Bronchial epithelial cell (primary cell): ENCODE measurements at regions not wholly inside any gene's neighbourhood (a gene's known extent, or its start where the extent isn't known, plus 50 kb on each side); places are given as distances from the start of the nearest gene placed in this dataset.
A peak's percentile ranks its signal among the peaks of the same experiment; 100 is the strongest.
"Not testable (repeated sequence)": the region's sequence is repeated elsewhere in the genome, so short reads cannot be mapped to it uniquely, and the experiment has no call there.

ENCODE experiments used
- DNase-seq: peaks from one replicate; pipeline ENCODE4 v3.0.0-alpha.2; 2010; ENCODE audit warnings: low read depth
- FAIRE-seq: peaks from 2 replicates; lab custom pipeline; 2011; peaks lifted over from hg19 to GRCh38; lab: Jason Lieb, UNC
- H3K27me3 ChIP-seq: 2 replicates; pipeline ENCODE4 v1.5.1; 2011; ENCODE audit warnings: low read length; ENCODE audit not compliant: control insufficient read depth, insufficient read depth
- H3K36me3 ChIP-seq: 2 replicates; pipeline ENCODE4 v1.5.1; 2011; ENCODE audit warnings: low read length; ENCODE audit not compliant: control insufficient read depth, insufficient read depth
- H3K4me3 ChIP-seq: 2 replicates; pipeline ENCODE4 v1.5.1; 2011; ENCODE audit warnings: mild to moderate bottlenecking, low read depth, low read length, control low read depth
- TF ChIP-seq, protein P1 (sequence below): IDR thresholded peaks from 2 replicates; pipeline ENCODE4 v1.5.1; 2011; ENCODE audit warnings: mild to moderate bottlenecking, moderate library complexity, low read length, control low read depth, inconsistent platforms; ENCODE audit not compliant: insufficient read depth, severe bottlenecking

DNA sequence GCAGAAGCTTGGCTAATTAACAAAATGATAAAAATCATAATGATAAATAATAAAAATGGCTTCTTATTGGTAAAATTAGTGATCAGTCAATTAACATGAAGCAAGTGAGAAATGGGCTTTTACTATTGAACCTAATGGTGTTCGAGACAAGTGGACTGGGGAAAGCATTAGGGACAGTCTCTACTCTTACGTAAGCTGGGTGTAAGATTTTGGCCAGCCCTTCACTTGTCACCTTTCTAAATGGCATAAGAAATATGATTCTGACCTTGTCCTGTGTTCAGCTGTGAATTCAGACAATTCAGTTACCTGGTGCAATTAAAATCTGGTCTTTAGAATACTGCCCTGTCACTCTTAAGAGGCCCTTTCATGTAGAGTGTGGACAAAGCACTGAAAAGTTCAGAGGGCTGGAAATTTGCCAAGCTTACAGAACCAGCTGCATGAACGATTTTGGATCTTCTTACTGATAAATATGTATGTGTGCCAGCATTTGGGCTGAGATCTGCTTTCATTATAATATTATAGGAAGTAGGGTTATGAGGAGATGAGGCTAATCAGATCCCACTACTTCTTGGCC is 115.9 kb downstream of the QRSL1 start:
- Histone ChIP-seq H3K27me3 (no peaks in the 10 kb centered on the region), H3K4me3 (no peak overlapping the region), H3K36me3 (no peaks in the 10 kb centered on the region)
- TF ChIP-seq, protein P1, sequence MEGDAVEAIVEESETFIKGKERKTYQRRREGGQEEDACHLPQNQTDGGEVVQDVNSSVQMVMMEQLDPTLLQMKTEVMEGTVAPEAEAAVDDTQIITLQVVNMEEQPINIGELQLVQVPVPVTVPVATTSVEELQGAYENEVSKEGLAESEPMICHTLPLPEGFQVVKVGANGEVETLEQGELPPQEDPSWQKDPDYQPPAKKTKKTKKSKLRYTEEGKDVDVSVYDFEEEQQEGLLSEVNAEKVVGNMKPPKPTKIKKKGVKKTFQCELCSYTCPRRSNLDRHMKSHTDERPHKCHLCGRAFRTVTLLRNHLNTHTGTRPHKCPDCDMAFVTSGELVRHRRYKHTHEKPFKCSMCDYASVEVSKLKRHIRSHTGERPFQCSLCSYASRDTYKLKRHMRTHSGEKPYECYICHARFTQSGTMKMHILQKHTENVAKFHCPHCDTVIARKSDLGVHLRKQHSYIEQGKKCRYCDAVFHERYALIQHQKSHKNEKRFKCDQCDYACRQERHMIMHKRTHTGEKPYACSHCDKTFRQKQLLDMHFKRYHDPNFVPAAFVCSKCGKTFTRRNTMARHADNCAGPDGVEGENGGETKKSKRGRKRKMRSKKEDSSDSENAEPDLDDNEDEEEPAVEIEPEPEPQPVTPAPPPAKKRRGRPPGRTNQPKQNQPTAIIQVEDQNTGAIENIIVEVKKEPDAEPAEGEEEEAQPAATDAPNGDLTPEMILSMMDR: no peak
- DNase-seq (no peak), FAIRE-seq (no peak)

DNA sequence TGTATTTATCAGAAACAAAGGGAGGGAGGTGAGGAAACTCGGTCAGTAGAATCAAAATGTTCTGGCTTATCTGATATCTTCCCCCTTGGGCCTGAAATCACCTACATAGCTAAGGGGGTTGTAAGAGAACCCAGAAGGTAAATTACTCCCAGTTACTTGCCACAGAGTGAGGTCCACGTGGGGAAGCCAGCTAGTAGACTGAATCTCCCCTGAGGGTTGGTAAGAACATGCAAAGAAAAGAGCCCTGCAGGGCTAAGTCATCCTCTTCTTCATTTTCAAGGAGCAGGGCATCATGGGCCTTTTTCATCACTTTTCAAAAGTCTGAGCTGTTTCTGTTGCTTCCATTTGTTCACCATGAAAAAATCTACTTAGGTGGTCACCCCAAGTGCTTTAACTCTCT is 115.4 kb downstream of the QRSL1 start:
- no peaks in the 10 kb centered on the region for H3K36me3 ChIP-seq
- no peak for DNase-seq
- TF ChIP-seq, protein P1: no peak
- FAIRE-seq: no peak
- no peak overlapping the region for H3K4me3 ChIP-seq
- no peaks in the 10 kb centered on the region for H3K27me3 ChIP-seq

DNA sequence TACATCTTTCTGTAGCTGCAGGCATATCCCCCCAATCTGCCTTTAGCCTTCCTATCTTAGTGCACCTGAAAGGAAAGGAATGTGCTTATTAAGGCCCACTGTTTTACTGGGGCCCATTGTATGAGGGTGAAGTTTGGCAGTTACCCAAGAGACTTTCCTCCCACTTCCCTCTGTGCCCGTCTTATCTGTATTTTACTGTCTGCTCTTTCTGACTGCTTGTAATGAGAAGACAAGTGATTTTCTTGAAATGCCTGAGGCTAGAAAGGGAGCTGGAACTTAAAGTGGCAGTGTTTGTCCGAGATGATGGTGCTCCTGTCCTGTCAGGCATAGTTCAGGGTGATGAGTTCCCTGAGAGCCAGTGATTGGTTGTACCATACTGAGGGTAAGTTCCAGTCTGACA is 114.7 kb downstream of the QRSL1 start:
- H3K27me3 ChIP-seq, DNase-seq, H3K36me3 ChIP-seq, H3K4me3 ChIP-seq: not testable (repeated sequence)
- peak; percentile 36 for FAIRE-seq

DNA sequence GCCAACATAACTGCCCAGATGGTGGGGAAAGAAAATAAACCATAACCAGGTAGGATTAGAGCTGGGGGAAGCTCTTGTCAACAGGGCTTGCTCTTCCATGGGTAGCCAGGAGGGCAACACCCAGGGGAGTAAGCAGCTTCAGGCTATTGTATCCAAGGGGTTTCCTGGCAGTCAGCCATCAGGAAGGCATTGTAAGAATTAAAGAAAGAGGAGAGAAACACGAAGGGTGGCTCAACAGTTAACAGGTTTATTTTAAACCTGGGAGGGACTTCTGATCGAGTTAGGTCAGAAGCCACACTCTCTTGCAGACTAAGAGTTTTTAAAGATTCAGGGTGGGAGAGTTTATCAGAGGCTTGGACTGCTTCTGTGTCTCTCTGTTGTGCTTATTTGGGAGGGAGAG is 114.2 kb downstream of the QRSL1 start:
- DNase-seq (no peak), FAIRE-seq (no peak)
- no peak overlapping the region for H3K4me3 ChIP-seq
- no peaks in the 10 kb centered on the region for H3K36me3 ChIP-seq
- H3K27me3 ChIP-seq: no peaks in the 10 kb centered on the region
- TF ChIP-seq, protein P1: no peak

DNA sequence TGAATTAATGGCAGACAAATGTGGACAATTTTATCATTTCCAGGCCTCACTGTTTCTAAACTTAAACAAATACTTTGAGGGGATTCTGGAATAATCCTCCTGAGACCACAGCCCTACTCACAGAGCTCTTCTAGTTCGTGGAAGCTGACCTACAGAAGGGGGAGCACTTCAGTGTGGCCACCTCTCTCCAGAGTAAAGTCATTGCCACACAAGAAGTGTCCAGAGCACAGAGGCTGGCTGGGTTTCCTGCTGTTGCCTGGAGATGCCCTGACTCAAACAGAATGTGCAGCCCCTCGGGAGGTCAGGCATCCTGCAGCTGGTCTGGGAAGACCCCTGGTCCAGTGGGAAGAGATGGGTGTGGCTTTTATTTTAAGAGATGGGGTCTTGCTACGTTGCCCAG is 110.9 kb downstream of the QRSL1 start:
- DNase-seq: no peak
- FAIRE-seq: no peak
- Histone ChIP-seq H3K4me3 (no peak overlapping the region), H3K27me3 (no peaks in the 10 kb centered on the region), H3K36me3 (no peaks in the 10 kb centered on the region)
- TF ChIP-seq, protein P1: no peak

DNA sequence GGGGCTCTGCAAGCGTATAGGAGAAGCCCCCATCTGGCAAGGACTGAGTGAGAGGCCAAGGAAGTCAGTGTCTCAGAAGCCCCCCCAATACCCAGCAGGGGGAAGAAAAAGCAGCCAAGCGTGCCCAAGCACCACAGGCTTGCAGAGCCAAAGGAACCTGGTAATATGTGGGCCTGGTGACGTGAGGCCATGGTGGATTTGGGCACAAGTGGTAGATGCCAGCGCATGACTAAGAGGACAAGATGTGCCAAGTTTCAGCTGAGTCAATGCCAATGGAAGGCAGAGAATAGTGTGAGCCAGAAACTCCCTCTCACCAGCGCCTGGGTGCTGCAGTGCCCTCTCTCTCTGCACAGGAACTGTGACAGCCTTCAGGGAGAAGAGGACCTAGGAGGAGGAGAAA is 110.0 kb downstream of the QRSL1 start:
- DNase-seq: peak; percentile 97
- TF ChIP-seq, protein P1: peak; percentile 36
- Histone ChIP-seq H3K4me3 (no peak overlapping the region), H3K36me3 (no peaks in the 10 kb centered on the region), H3K27me3 (no peaks in the 10 kb centered on the region)
- FAIRE-seq: peak; percentile 98
